ENCODE measurements at regions not wholly inside any gene's neighbourhood (a gene's known extent, or its start where the extent isn't known, plus 50 kb on each side); places are given as distances from the start of the nearest gene placed in this dataset.

- no peak for TF ChIP-seq CTCF (IDR thresholded peaks at IDR 0.05)
- TF ChIP-seq EP300 (IDR thresholded peaks at IDR 0.05) = no peak
- no peak for TF ChIP-seq POLR2A (IDR thresholded peaks at IDR 0.05)
Observed at GRCh38 chrX:125394449-125394848, 74.8 kb downstream of the TEX13C start.

All from gastroesophageal sphincter (tissue), 3 donors.